Muscle of leg (tissue), 3 donors: ENCODE measurements at regions not wholly inside any gene's neighbourhood (a gene's known extent, or its start where the extent isn't known, plus 50 kb on each side); places are given as distances from the start of the nearest gene placed in this dataset.

Experiments used
- DNase-seq: peaks from one replicate; pipeline ENCODE4 v3.0.0; 2013
- H3K27ac ChIP-seq: one replicate; pipeline ENCODE4 v1.5.1; 2013; ENCODE audit warnings: mild to moderate bottlenecking, low read length, control low read depth
- H3K27me3 ChIP-seq: one replicate; pipeline ENCODE4 v1.6.1; 2013; ENCODE audit warnings: low read length; ENCODE audit not compliant: control insufficient read depth, insufficient read depth
- H3K36me3 ChIP-seq: one replicate; pipeline ENCODE4 v1.6.1; 2013; ENCODE audit warnings: low read length; ENCODE audit not compliant: control insufficient read depth, insufficient read depth
- H3K4me1 ChIP-seq: one replicate; pipeline ENCODE4 v1.6.1; 2013; ENCODE audit warnings: low read length; ENCODE audit not compliant: control insufficient read depth, insufficient read depth
- H3K4me3 ChIP-seq: one replicate; pipeline ENCODE4 v1.5.1; 2013; ENCODE audit warnings: low read length, control low read depth
- H3K9me3 ChIP-seq: replicated peaks from 2 replicates; pipeline ENCODE4 v1.6.1; 2013; ENCODE audit warnings: low read depth, low read length; ENCODE audit not compliant: control insufficient read depth
- whole genome bisulfite sequencing: methylation state at CpG from one replicate; pipeline ENCODE4 v1.1.5; 2013; ENCODE audit warnings: missing lambda C conversion rate; ENCODE audit not compliant: insufficient coverage; 5-methylcytosine and 5-hydroxymethylcytosine counted together

DNA sequence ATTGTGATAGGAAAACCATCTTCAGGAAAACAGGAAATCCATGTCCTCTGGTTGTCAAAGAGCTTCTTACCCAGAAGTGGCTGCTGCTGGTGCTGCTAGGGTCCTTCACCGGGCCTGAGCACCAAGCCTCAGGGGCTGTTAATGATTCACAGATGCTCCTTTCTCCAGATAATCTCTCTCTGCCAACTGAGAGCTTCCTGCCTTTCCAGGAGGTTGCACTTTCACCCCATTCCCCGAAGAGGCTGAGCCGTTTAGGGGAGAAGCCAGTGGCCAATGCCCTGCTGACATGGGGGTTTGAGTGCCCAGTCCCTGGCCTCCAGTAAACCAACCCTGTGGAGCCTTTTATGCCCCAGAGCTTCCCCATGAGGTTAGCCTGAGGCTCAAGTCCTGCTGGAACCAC, 122.4 kb downstream of the CBLN4 start:
- no peak overlapping the region for H3K4me3 ChIP-seq
- no peak overlapping the region for H3K27ac ChIP-seq
- no peaks in the 10 kb centered on the region for H3K36me3 ChIP-seq
- H3K9me3 ChIP-seq, result no peaks in the 10 kb centered on the region
- no peak for DNase-seq
- WGBS, result 30% methylated on average over 3 of the region's 3 CpGs
- H3K4me1 ChIP-seq, result no peaks in the 10 kb centered on the region
- H3K27me3 ChIP-seq, result no peaks in the 10 kb centered on the region

DNA sequence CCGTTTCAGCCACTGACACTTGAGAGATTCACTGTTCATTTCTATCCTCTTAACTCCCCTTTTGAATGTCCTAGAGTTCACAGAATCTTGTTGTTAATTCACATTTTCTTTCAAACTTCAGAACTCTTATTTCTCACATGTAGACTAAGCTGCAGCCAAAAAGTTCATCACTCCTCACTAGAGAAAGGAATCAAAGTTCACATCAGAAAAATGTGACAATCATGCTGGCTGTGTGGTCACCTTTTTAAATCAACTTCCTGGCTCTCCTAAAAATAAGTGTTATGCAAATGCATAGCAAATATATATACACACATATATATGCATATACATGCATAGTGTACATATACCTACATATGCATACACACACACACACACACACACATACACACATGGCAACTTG, 123.0 kb downstream of the CBLN4 start:
- Histone ChIP-seq H3K4me1 (no peaks in the 10 kb centered on the region), H3K27ac (no peak overlapping the region), H3K9me3 (no peaks in the 10 kb centered on the region), H3K36me3 (no peaks in the 10 kb centered on the region), H3K4me3 (no peak overlapping the region), H3K27me3 (no peaks in the 10 kb centered on the region)
- no CpG with 5 or more reads among the region's 1 CpG for WGBS
- no peak for DNase-seq

DNA sequence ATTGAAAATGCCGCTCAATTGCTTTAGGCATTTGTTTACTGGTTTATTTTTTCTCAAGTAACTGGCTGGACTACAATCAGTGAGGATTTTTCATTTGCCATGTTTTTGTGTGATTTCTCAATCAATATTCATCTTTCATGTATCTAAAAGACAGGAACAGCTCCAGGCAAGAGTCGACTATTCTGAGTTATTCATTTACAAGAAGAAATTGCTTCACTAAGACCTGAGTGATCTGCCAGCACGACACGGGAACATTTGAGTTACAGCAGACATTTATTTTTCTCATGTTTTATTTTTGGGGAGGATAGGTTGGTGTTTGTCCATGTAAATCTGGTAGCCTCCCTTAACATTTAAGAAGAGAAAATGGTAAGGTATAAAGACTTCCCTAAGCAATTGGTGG, 124.1 kb downstream of the CBLN4 start:
- WGBS, result no CpG with 5 or more reads among the region's 4 CpGs

DNA sequence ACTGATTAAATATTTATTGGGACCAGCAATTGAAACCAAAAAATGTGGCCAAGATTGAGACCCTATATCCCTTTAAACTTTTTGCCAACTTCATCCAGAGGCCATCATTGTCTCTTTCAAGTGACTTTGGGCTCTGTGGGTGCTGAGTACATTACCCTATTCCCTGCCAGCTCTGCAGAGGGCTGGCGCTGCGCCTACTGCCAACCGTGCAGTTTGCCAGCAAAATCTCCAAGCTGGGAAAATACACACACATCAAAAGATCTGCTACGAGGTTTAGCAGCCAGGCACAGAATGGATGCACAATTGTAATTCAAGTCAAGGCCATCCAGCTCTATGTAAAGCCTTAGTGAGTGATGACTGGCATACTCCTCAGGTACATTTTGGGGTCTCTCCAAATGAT, 125.0 kb downstream of the CBLN4 start:
- no peaks in the 10 kb centered on the region for H3K27me3 ChIP-seq
- no peak overlapping the region for H3K4me3 ChIP-seq
- DNase-seq, result no peak
- no peaks in the 10 kb centered on the region for H3K9me3 ChIP-seq
- H3K4me1 ChIP-seq, result no peaks in the 10 kb centered on the region
- no peaks in the 10 kb centered on the region for H3K36me3 ChIP-seq
- no peak overlapping the region for H3K27ac ChIP-seq
- 40% methylated on average over 1 of the region's 4 CpGs for WGBS

More for the DNA sequence above, 124.1 kb downstream of the CBLN4 start:
- DNase-seq, result no peak
- no peak overlapping the region for H3K27ac ChIP-seq
- no peaks in the 10 kb centered on the region for H3K36me3 ChIP-seq
- no peaks in the 10 kb centered on the region for H3K4me1 ChIP-seq
- H3K4me3 ChIP-seq, result no peak overlapping the region
- H3K27me3 ChIP-seq, result no peaks in the 10 kb centered on the region
- no peaks in the 10 kb centered on the region for H3K9me3 ChIP-seq

DNA sequence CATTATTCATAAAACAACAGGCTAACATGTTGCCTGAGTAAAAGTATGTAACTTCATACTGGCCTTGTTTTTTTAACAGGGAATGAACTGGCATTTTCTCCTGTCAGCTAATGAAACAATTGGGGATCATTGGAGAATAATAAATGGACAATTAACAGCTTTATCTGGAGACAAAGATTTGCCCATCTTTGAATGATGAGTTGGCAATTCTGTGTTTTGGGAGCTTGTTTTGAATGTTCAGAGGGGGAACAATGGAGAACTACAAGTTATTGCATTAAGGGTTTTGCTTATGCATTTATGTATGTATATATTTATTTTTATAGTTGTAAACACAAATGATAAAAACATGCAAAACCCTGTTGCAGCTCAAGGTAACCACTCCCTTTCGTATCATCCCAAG, 150.3 kb downstream of the CBLN4 start:
- no peak for DNase-seq
- no CpG with 5 or more reads among the region's 1 CpG for WGBS
- Histone ChIP-seq H3K27me3 (no peaks in the 10 kb centered on the region), H3K27ac (no peak overlapping the region), H3K4me3 (no peak overlapping the region), H3K4me1 (no peaks in the 10 kb centered on the region), H3K9me3 (no peaks in the 10 kb centered on the region), H3K36me3 (no peaks in the 10 kb centered on the region)

DNA sequence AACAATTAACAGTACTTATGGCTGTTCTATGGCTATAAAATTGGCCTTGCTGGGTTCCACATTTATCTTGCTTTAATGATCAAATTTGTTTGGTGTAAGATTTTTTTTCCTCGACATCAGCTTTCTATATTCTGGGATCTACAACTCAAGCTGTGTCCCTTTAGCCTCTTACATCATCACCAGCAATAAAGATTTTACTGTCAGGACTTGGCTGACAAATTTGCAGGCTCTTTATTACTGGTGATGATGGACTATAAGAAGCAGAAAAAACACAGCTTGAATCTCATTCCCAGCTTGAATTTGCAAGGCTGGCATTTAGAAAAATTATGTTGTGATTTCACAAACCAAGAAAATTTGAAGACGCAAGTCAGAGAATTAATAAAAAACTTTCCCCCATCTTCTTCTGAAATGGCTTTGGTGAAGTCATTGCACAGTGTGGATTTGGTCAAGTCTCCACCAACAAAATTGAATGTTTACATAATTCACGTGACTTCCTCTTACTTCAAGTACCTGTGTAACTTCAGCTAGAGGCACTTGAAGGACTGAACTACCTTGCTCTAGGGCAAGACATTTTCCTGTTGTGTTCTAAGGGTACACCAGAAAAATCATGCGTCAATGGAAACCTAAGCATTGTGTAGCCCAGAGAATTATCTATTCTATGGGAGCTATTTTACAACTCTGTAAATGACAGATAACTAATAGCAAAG, 175.0 kb downstream of the CBLN4 start:
- no CpG with 5 or more reads among the region's 4 CpGs for WGBS

DNA sequence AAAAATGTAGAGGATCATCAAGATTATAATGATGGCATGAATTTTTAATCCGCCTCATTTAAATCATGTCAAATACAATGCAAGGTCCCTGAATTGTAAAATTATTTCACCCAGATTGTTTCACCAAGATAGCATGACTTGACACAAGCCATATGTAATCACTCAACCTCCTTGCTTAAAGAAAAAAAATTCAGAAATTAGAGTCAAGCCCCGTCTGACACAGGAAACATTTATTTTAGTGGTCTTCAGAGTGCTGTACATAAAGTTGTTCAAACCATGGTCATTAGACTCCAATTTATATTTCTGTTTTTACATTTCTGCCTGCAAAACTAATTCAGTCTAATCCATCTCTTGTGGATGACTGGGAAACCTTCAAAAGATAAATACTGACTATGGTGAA, 200.2 kb downstream of the CBLN4 start:
- H3K4me3 ChIP-seq, result no peak overlapping the region
- H3K4me1 ChIP-seq, result no peaks in the 10 kb centered on the region
- DNase-seq, result no peak
- no peaks in the 10 kb centered on the region for H3K9me3 ChIP-seq
- no peaks in the 10 kb centered on the region for H3K27me3 ChIP-seq
- H3K36me3 ChIP-seq, result no peaks in the 10 kb centered on the region
- H3K27ac ChIP-seq, result no peak overlapping the region
- WGBS, result no CpG with 5 or more reads among the region's 2 CpGs

More for the DNA sequence above, 175.0 kb downstream of the CBLN4 start:
- no peaks in the 10 kb centered on the region for H3K27me3 ChIP-seq
- H3K4me3 ChIP-seq, result no peak overlapping the region
- no peak overlapping the region for H3K27ac ChIP-seq
- no peaks in the 10 kb centered on the region for H3K36me3 ChIP-seq
- peak; percentile 31 for DNase-seq
- H3K9me3 ChIP-seq, result no peaks in the 10 kb centered on the region
- no peaks in the 10 kb centered on the region for H3K4me1 ChIP-seq

DNA sequence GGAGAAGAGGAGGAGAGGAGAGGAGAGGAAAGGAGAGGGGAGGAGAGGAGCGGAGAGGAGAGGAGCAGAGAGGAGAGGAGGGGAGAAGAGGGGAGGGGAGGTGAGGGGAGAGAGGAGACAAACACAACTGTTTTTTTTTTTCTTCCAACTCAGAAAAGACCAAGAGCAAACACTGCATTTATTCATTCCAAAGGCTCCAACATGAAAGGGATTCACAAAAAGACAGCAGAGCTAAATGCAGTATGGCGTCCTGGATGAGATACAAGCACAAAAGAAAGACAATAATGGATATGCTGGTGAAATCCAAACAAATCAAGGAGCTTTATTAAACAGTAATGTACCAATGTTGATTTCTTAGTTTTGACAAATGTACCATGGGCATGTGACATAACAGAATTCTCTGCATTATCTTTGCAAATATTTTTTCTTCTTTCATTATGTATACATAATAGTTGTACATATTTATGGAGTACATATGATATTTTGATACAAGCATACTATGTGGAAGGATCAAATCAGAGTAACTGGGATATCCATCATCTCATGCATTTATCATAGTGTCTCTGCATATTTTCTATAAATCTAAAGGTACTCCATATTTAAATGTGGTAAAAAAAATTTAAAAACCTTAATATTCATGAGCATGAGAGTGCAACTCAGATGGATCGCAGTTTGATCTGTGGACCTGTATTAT, 204.6 kb downstream of the CBLN4 start:
- H3K4me1 ChIP-seq, result no peaks in the 10 kb centered on the region
- H3K27ac ChIP-seq, result no peak overlapping the region
- no peak for DNase-seq
- no peaks in the 10 kb centered on the region for H3K9me3 ChIP-seq
- no CpG with 5 or more reads among the region's 3 CpGs for WGBS
- H3K36me3 ChIP-seq, result no peaks in the 10 kb centered on the region
- H3K4me3 ChIP-seq, result no peak overlapping the region
- no peaks in the 10 kb centered on the region for H3K27me3 ChIP-seq

DNA sequence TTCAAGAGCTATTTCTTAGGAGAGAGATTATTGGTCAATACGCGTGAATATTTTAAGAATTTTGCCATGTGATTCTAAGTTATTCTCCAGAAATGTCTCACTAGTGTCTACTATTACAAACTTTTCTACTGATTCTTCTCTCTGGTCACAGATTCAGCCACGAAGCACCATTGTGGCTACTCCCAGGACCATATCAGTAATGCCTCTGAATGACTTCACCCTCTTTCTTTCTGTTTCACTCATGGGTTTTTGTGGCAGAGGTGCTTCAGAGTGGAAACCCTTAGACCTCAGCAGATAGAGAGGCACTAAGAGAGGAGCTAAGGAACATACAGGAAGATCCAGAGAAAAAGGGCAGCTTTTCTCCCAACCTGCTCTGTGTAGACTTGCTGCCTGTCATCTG, 211.3 kb downstream of the CBLN4 start:
- no peak for DNase-seq
- Histone ChIP-seq H3K4me1 (no peaks in the 10 kb centered on the region), H3K9me3 (no peaks in the 10 kb centered on the region), H3K36me3 (no peaks in the 10 kb centered on the region), H3K27ac (no peak overlapping the region), H3K4me3 (no peak overlapping the region), H3K27me3 (no peaks in the 10 kb centered on the region)
- WGBS, result no CpG with 5 or more reads among the region's 3 CpGs

DNA sequence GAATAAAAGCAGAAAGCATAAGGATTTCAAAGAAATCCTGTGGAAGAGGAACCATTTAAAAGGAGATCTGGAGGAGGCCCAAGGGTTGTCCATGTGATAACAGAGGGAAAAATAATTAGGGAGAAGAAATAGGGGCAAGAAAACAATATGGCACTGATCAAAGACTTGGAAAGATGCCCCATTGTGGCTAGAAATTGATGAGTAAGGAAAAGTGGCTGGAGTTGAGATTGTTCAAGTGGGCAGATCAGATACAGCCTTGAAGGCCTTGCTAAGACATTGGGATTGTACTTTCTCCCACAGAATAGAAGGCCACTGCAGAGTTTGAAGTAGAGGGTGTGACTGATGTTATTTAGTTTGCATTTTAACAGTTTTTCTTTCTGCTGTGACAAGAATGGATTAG, 213.3 kb downstream of the CBLN4 start:
- Histone ChIP-seq H3K27me3 (no peaks in the 10 kb centered on the region), H3K4me3 (no peak overlapping the region), H3K9me3 (no peaks in the 10 kb centered on the region), H3K36me3 (no peaks in the 10 kb centered on the region), H3K27ac (no peak overlapping the region), H3K4me1 (no peaks in the 10 kb centered on the region)
- DNase-seq, result no peak
